Naive thymus-derived CD8-positive, alpha-beta T cell (primary cell): ENCODE measurements at regions not wholly inside any gene's neighbourhood (a gene's known extent, or its start where the extent isn't known, plus 50 kb on each side); places are given as distances from the start of the nearest gene placed in this dataset.

Experiments used
- ATAC-seq, 2 donors: fragments of 150-1000 bp; cut with Tn5 transposase in 1 of 2; sonication (Bioruptor Pico), chemical (Tn5 transposase) in 1 of 2; 1 replicate in 1 of 2; 2 replicates in 1 of 2; pipeline ENCODE4 v1.10.0; 2021; ENCODE audit warnings: mild to moderate bottlenecking in 2 of 2, moderate library complexity in 2 of 2
- POLR2A ChIA-PET: fragments of 350-600 bp; sonication (Branson Sonifier 250); formaldehyde crosslinking; loops from one replicate; lab custom pipeline; 2021; ENCODE audit warnings: antibody characterized with exemption; lab: Charles Lee
- DNase-seq, 10 donors: peaks; one replicate each; pipeline versions ENCODE4 v3.0.0 to v3.0.0-alpha.2; 2020 to 2022
- H3K27ac Mint-ChIP-seq, 10 donors: one replicate each; pipeline ENCODE4 v1.8.0; 2020 to 2022; ENCODE audit warnings: mild to moderate bottlenecking in 10 of 10, mixed read lengths in 10 of 10, moderate library complexity in 4 of 10, inconsistent platforms in 1 of 10
- H3K27me3 Mint-ChIP-seq, 5 donors: one replicate each; pipeline ENCODE4 v1.8.0; 2021 to 2022; ENCODE audit warnings: mixed read lengths in 5 of 5
- H3K36me3 Mint-ChIP-seq, 3 donors: one replicate each; pipeline ENCODE4 v1.8.0; 2020 to 2022; ENCODE audit warnings: mixed read lengths in 3 of 3, mild to moderate bottlenecking in 2 of 3, inconsistent platforms in 1 of 3
- H3K4me1 Mint-ChIP-seq, 4 donors: one replicate each; pipeline ENCODE4 v1.8.0; 2021 to 2022; ENCODE audit warnings: mixed read lengths in 4 of 4
- H3K4me3 Mint-ChIP-seq, 10 donors: one replicate each; pipeline ENCODE4 v1.8.0; 2020 to 2022; ENCODE audit warnings: mild to moderate bottlenecking in 10 of 10, mixed read lengths in 10 of 10, moderate library complexity in 6 of 10, inconsistent platforms in 1 of 10
- H3K9me3 Mint-ChIP-seq, 9 donors: one replicate each; pipeline ENCODE4 v1.8.0; 2020 to 2022; ENCODE audit warnings: mixed read lengths in 9 of 9, mild to moderate bottlenecking in 3 of 9, inconsistent platforms in 1 of 9, moderate library complexity in 1 of 9

DNA sequence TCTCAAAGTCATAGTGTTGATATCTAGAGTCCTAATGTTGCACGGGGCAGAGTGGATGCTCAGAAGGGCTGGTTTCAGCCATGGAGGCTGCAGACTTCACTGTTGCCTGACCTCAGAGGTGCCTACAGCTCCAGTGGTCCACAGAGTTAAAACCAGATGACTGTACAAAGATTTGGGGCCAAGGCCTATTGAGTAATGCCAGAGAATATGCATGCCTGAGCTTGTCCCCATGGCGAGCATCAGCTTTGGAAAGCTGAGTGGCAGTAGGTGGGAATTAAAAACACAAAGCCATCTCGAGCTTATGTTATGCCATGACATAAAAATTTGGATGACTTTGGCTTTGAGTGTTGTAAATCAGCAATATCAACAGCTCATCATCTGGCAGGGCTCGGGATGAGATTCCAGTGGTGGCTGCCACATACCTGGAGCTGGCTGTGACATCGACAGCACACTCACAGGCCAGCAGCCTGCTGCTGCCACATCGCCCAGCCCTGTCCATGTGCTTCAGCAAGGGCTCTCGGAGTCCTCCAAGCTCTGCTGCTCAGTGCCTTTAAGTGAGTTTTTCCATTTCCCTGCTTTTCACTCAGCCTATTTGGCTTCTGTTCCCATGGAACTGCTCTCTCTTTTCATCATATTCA lies 379.6 kb downstream of the TNS3 start:
- Mint-ChIP-seq H3K4me1 (no peaks in the 10 kb centered on the region), H3K4me3 (no peak overlapping the region), H3K9me3 (peaks cover 0 to 2% (median 0%) of the 10 kb centered on the region in 9 donors), H3K36me3 (no peaks in the 10 kb centered on the region), H3K27ac (no peak overlapping the region), H3K27me3 (peaks cover 3 to 20% (median 6%) of the 10 kb centered on the region in 5 donors)
- DNase-seq (no peak), ATAC-seq (no peak)
- POLR2A ChIA-PET, result no interaction called here

DNA sequence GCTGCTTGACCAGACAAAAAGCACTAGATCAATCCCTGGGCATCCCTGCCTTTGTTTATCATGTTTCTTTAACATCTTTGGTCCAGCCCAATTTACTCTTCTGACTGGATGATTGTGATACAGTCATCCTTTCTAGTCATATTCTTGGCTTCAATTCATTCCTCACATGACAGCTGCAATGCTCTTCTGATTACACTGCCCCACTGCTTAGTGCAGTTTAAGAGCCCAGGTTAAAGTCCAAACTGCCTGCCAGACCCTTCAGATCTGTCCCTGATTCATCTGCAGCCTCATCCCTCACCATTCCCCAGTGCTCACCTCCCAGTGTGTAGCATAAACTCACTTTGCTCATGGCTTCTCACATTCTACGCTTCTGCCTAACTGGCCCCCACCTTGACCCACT lies 383.8 kb downstream of the TNS3 start:
- Mint-ChIP-seq H3K27me3 (peaks cover 1 to 20% (median 4%) of the 10 kb centered on the region in 5 donors), H3K36me3 (no peaks in the 10 kb centered on the region), H3K4me1 (no peaks in the 10 kb centered on the region), H3K4me3 (no peak overlapping the region), H3K9me3 (peaks cover 0 to 2% (median 0%) of the 10 kb centered on the region in 9 donors), H3K27ac (no peak overlapping the region)
- POLR2A ChIA-PET, result no interaction called here
- no peak for DNase-seq
- ATAC-seq, result no peak

DNA sequence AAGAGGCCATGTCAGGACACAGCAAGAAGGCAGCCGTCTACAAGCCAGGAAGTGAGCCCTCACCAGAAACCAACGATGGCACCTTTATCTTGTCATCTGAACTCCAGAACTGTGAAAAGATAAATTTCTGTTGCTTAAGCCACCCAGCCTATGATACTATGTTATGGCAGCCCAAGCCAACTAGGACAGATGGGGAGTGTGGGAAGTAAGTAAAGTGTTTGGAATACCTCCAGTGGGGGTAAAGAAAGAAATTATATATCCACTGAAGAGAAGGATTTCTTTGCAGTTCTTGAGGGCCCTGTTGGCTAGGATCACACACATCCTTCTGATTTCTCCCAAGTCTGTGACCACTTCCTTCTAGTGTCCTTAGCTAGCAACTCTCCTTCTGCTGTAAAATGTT lies 384.4 kb downstream of the TNS3 start:
- DNase-seq (no peak), ATAC-seq (no peak)
- no peak overlapping the region for H3K27ac Mint-ChIP-seq
- H3K4me3 Mint-ChIP-seq, result no peak overlapping the region
- peaks cover 0 to 2% (median 0%) of the 10 kb centered on the region in 9 donors for H3K9me3 Mint-ChIP-seq
- H3K4me1 Mint-ChIP-seq, result no peaks in the 10 kb centered on the region
- H3K27me3 Mint-ChIP-seq, result peaks cover 1 to 20% (median 4%) of the 10 kb centered on the region in 5 donors
- H3K36me3 Mint-ChIP-seq, result no peaks in the 10 kb centered on the region
- POLR2A ChIA-PET, result no interaction called here

- Mint-ChIP-seq H3K27me3 (peaks cover 1 to 13% (median 3%) of the 10 kb centered on the region in 5 donors), H3K4me3 (no peak overlapping the region), H3K9me3 (peaks cover 0 to 2% (median 0%) of the 10 kb centered on the region in 9 donors), H3K27ac (no peak overlapping the region), H3K36me3 (no peaks in the 10 kb centered on the region), H3K4me1 (no peaks in the 10 kb centered on the region)
- no peak for DNase-seq
- no peak for ATAC-seq
- POLR2A ChIA-PET, result no interaction called here
Measured at GRCh38 chr7:47196737-47197136, 385.2 kb downstream of the TNS3 start.

- Mint-ChIP-seq H3K27me3 (peaks cover 1 to 8% (median 3%) of the 10 kb centered on the region in 5 donors), H3K36me3 (no peaks in the 10 kb centered on the region), H3K27ac (no peak overlapping the region), H3K9me3 (peaks cover 0 to 2% (median 0%) of the 10 kb centered on the region in 9 donors), H3K4me1 (no peaks in the 10 kb centered on the region), H3K4me3 (no peak overlapping the region)
- POLR2A ChIA-PET, result no interaction called here
- ATAC-seq, result no peak
- DNase-seq, result no peak
Measured at GRCh38 chr7:47196106-47196645, 385.7 kb downstream of the TNS3 start.

DNA sequence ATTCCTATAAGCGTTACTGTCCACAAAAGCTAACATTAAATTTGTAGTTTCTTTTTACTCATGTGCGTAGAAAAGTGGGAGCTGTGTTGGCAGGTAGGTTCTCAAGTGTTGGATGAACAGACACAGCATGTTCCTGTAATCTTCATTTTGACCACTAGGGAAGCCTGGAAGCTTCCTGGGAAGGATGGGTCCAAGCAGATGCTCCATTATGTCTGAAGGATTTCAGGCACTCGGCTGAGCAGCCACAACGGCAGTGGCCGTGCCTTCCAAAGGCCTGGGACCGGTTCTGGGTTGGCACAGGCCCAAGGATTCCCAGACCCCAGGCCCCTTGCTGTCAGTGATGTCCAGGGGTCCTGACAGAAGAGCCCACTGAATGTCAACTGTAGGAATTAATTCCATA lies 386.3 kb downstream of the TNS3 start:
- ATAC-seq, result no peak
- H3K27ac Mint-ChIP-seq, result no peak overlapping the region
- peaks cover 0 to 2% (median 0%) of the 10 kb centered on the region in 9 donors for H3K9me3 Mint-ChIP-seq
- H3K4me1 Mint-ChIP-seq, result no peaks in the 10 kb centered on the region
- no peak overlapping the region for H3K4me3 Mint-ChIP-seq
- no peak for DNase-seq
- H3K27me3 Mint-ChIP-seq, result peaks cover 0 to 3% (median 2%) of the 10 kb centered on the region in 5 donors
- POLR2A ChIA-PET, result no interaction called here
- H3K36me3 Mint-ChIP-seq, result no peaks in the 10 kb centered on the region

- peak overlapping the region in 1 of 10 donors; percentile 13 for H3K27ac Mint-ChIP-seq
- H3K4me3 Mint-ChIP-seq, result no peak overlapping the region
- no peak for ATAC-seq
- no peak for DNase-seq
- H3K4me1 Mint-ChIP-seq, result no peaks in the 10 kb centered on the region
- H3K27me3 Mint-ChIP-seq, result peaks cover 0 to 7% (median 1%) of the 10 kb centered on the region in 5 donors
- H3K36me3 Mint-ChIP-seq, result no peaks in the 10 kb centered on the region
- POLR2A ChIA-PET, result no interaction called here
- H3K9me3 Mint-ChIP-seq, result peaks cover 0 to 2% (median 0%) of the 10 kb centered on the region in 9 donors
Measured at GRCh38 chr7:47194516-47195057, 387.3 kb downstream of the TNS3 start.

GRCh38 chr7:47192978-47193377 lies 388.9 kb downstream of the TNS3 start:
- DNase-seq (no peak), ATAC-seq (no peak)
- POLR2A ChIA-PET, result no interaction called here
- Mint-ChIP-seq H3K4me3 (no peak overlapping the region), H3K27ac (no peak overlapping the region), H3K27me3 (peaks cover 0 to 12% (median 1%) of the 10 kb centered on the region in 5 donors), H3K9me3 (peaks cover 0 to 3% (median 0%) of the 10 kb centered on the region in 9 donors), H3K36me3 (no peaks in the 10 kb centered on the region), H3K4me1 (peaks cover 0 to 2% (median 0%) of the 10 kb centered on the region in 4 donors)

DNA sequence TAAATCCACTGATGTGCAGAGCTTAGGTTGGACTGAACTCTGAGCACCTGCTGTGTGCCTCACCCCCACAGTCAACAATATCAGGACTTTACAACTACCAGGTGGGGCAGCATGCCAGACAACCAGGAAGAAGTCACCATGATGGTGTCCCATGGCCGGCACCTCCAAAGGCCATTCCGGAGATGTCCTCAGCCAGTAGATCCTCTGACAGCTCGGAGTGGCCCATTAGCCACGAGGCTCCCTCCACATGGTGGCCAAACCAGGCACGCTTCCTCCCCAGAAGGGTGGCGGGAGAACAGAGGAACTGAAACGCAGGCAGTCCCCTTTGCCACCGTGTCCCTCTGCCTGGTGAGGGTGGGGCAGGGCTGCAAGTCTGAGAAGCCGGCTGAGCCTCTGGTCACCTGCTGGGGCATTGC lies 390.0 kb downstream of the TNS3 start:
- H3K27ac Mint-ChIP-seq, result no peak overlapping the region
- H3K4me1 Mint-ChIP-seq, result peaks cover 0 to 2% (median 0%) of the 10 kb centered on the region in 4 donors
- peaks cover 0 to 15% (median 2%) of the 10 kb centered on the region in 5 donors for H3K27me3 Mint-ChIP-seq
- ATAC-seq (no peak), DNase-seq (no peak)
- no peak overlapping the region for H3K4me3 Mint-ChIP-seq
- H3K9me3 Mint-ChIP-seq, result peaks cover 0 to 2% (median 0%) of the 10 kb centered on the region in 9 donors
- POLR2A ChIA-PET, result no interaction called here
- H3K36me3 Mint-ChIP-seq, result no peaks in the 10 kb centered on the region

DNA sequence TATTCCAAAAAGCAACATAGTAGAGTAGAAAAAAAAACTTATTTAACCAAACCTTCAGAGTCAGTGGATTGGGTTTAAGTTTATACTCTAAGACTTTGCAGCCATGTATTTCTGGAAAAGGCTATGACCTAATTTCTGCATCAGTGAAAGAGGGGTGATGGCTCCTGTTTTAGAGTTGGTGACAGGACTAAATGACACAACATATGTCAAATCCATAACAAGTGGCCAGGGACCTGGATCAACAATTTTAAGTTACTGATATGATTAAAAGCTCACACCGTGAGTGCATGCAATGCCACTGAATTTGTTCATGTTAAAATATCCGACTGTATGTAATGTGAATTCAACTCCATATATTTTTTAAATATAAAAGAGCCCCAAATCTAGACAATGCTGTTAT lies 390.6 kb downstream of the TNS3 start:
- H3K4me1 Mint-ChIP-seq, result peaks cover 0 to 5% (median under 1%) of the 10 kb centered on the region in 4 donors
- H3K27me3 Mint-ChIP-seq, result peaks cover 0 to 21% (median 6%) of the 10 kb centered on the region in 5 donors
- no peak overlapping the region for H3K4me3 Mint-ChIP-seq
- no peak for ATAC-seq
- POLR2A ChIA-PET, result no interaction called here
- peaks cover 0 to 2% (median 0%) of the 10 kb centered on the region in 9 donors for H3K9me3 Mint-ChIP-seq
- H3K27ac Mint-ChIP-seq, result no peak overlapping the region
- H3K36me3 Mint-ChIP-seq, result no peaks in the 10 kb centered on the region
- no peak for DNase-seq

DNA sequence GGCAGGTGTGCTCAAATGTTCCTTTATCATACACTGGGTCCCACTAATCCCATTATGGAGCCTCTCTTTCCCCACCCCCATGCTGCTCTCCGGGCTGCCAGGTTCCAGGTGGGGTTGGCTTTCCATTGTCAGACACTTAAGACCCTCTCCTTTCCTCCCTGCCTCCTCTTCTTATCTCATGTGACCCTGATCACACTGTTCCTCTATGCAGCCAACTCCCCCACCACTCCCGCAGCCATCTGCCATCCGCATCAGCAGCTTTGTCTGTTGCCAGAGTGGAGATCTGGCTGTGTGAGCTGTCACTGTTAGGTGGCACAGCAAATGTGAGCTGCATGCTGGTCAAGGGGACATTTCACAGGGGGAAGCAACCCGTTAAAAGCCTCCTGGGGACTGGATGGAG lies 391.4 kb downstream of the TNS3 start:
- H3K36me3 Mint-ChIP-seq, result no peaks in the 10 kb centered on the region
- H3K9me3 Mint-ChIP-seq, result peaks cover 0 to 2% (median 0%) of the 10 kb centered on the region in 9 donors
- no peak for ATAC-seq
- H3K4me3 Mint-ChIP-seq, result no peak overlapping the region
- peaks cover 0 to 21% (median 6%) of the 10 kb centered on the region in 5 donors for H3K27me3 Mint-ChIP-seq
- DNase-seq, result no peak
- H3K4me1 Mint-ChIP-seq, result peaks cover 0 to 9% (median under 1%) of the 10 kb centered on the region in 4 donors
- POLR2A ChIA-PET, result no interaction called here
- H3K27ac Mint-ChIP-seq, result no peak overlapping the region

- H3K36me3 Mint-ChIP-seq, result no peaks in the 10 kb centered on the region
- peaks cover 0 to 9% (median under 1%) of the 10 kb centered on the region in 4 donors for H3K4me1 Mint-ChIP-seq
- no peak overlapping the region for H3K27ac Mint-ChIP-seq
- no peak for ATAC-seq
- no peak for DNase-seq
- POLR2A ChIA-PET, result no interaction called here
- H3K4me3 Mint-ChIP-seq, result no peak overlapping the region
- peaks cover 0 to 21% (median 6%) of the 10 kb centered on the region in 5 donors for H3K27me3 Mint-ChIP-seq
- H3K9me3 Mint-ChIP-seq, result peaks cover 0 to 2% (median 0%) of the 10 kb centered on the region in 9 donors
Measured at GRCh38 chr7:47188653-47189315, 393.1 kb downstream of the TNS3 start.

DNA sequence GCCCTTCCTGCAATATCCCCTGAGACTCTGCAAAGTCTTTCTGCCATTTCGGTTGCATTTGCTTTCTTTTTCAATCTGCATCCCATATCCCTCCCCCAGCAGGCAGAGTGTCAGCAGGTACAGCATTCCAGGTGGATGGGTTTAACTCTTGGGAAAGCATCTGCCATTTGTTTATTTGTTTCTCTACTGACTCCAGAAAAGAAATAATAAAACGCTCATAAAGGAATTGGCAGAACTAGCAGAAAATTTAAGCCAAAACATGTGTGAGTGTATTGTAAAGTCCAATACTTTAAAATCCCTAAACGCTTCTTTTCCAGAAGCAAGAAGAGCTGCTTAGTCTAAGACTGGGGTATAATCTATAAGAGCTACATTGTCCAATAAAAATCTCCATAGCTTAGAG lies 393.8 kb downstream of the TNS3 start:
- POLR2A ChIA-PET, result no interaction called here
- peaks cover 0 to 9% (median under 1%) of the 10 kb centered on the region in 4 donors for H3K4me1 Mint-ChIP-seq
- no peaks in the 10 kb centered on the region for H3K36me3 Mint-ChIP-seq
- peaks cover 0 to 23% (median 6%) of the 10 kb centered on the region in 5 donors for H3K27me3 Mint-ChIP-seq
- peaks cover 0 to 2% (median 0%) of the 10 kb centered on the region in 9 donors for H3K9me3 Mint-ChIP-seq
- DNase-seq (no peak), ATAC-seq (no peak)
- H3K27ac Mint-ChIP-seq, result no peak overlapping the region
- no peak overlapping the region for H3K4me3 Mint-ChIP-seq
